GM12878 (cell line): ENCODE measurements at regions not wholly inside any gene's neighbourhood (a gene's known extent, or its start where the extent isn't known, plus 50 kb on each side); places are given as distances from the start of the nearest gene placed in this dataset.

Experiments used
- ATAC-seq: fragments of 200-7000 bp; cut with Tn5 transposase; 3 replicates; pipeline ENCODE4 v1.9.1; 2020; ENCODE audit warnings: mild to moderate bottlenecking, moderate library complexity
- BruUV-seq: library from RNA; stranded (reverse); fragments of 400-500 nt; replicated peaks from 2 replicates; lab custom pipeline; 2021; lab: Mats Ljungman, UMichigan
- CTCF ChIA-PET: fragments of 300-600 bp; sonication (Branson Sonifier 250); formaldehyde crosslinking; extraction: SDS; loops from one replicate; lab custom pipeline; 2021; ENCODE audit warnings: inconsistent platforms; lab: Yijun Ruan, JAX
- POLR2A ChIA-PET: fragments of 350-600 bp; formaldehyde crosslinking; extraction: SDS; loops from one replicate; lab custom pipeline; 2021; ENCODE audit warnings: inconsistent platforms; lab: Charles Lee
- RAD21 ChIA-PET: fragments of 300-600 bp; sonication (Branson Sonifier 250); formaldehyde crosslinking; loops from one replicate; lab custom pipeline; 2023; ENCODE audit warnings: antibody characterized with exemption; ENCODE audit not compliant: unreplicated experiment; lab: Charles Lee
- SMC1A ChIA-PET: fragments of 300-600 bp; sonication (Branson Sonifier 250); formaldehyde crosslinking; loops from one replicate; lab custom pipeline; 2023; ENCODE audit not compliant: unreplicated experiment, uncharacterized antibody; lab: Charles Lee
- DNase-seq: peaks from one replicate; pipeline ENCODE4 v3.0.0-alpha.2; 2011; ENCODE audit warnings: low read depth, low spot score
- FAIRE-seq: peaks from 3 replicates; lab custom pipeline; 2011; peaks lifted over from hg19 to GRCh38; lab: Jason Lieb, UNC
- H2AFZ ChIP-seq: 2 replicates; pipeline ENCODE4 v1.6.0; 2011; ENCODE audit warnings: low read depth, low read length, control low read depth; ENCODE audit not compliant: control insufficient read depth
- H3K27ac ChIP-seq: 2 replicates; pipeline ENCODE4 v1.5.1; 2011; ENCODE audit warnings: control low read depth; ENCODE audit not compliant: control insufficient read depth, insufficient read depth
- H3K27me3 ChIP-seq, 2 experiments: replicated peaks in 1 of 2; 2 replicates each; pipeline versions ENCODE4 v1.6.0 to v1.6.1; 2011; ENCODE audit warnings: low read length in 1 of 2; ENCODE audit not compliant: control insufficient read depth in 2 of 2, insufficient read depth in 2 of 2
- H3K36me3 ChIP-seq, 2 experiments: 2 replicates each; pipeline ENCODE4 v1.5.1; 2011; ENCODE audit warnings: low read length in 1 of 2; ENCODE audit not compliant: control insufficient read depth in 2 of 2, insufficient read depth in 2 of 2
- H3K4me1 ChIP-seq: 2 replicates; pipeline ENCODE4 v1.6.1; 2011; ENCODE audit warnings: mild to moderate bottlenecking, low read length, moderate library complexity, mixed read lengths; ENCODE audit not compliant: control insufficient read depth, insufficient read depth
- H3K4me2 ChIP-seq: 2 replicates; pipeline ENCODE4 v1.6.0; 2011; ENCODE audit warnings: control low read depth; ENCODE audit not compliant: control insufficient read depth, insufficient read depth
- H3K4me3 ChIP-seq: fragments of 200-600 bp; sonication (generic); 2 replicates; pipeline ENCODE4 v1.5.1; 2016
- H3K79me2 ChIP-seq: 2 replicates; pipeline ENCODE4 v1.6.0; 2011; ENCODE audit warnings: low read length; ENCODE audit not compliant: control insufficient read depth, insufficient read depth
- H3K9ac ChIP-seq: 2 replicates; pipeline ENCODE4 v1.8.0; 2011; ENCODE audit warnings: low read length, control low read depth, mixed read lengths; ENCODE audit not compliant: control insufficient read depth, insufficient read depth
- H3K9me3 ChIP-seq: replicated peaks from 3 replicates; pipeline ENCODE4 v1.5.1; 2011; ENCODE audit warnings: mild to moderate bottlenecking, low read length; ENCODE audit not compliant: control insufficient read depth, insufficient read depth
- H4K20me1 ChIP-seq: 2 replicates; pipeline ENCODE4 v1.6.0; 2011; ENCODE audit not compliant: control insufficient read depth, insufficient read depth
- FOS ChIP-seq: IDR thresholded peaks from 3 replicates; pipeline ENCODE4 v1.6.1; 2011; ENCODE audit warnings: borderline replicate concordance; ENCODE audit not compliant: insufficient read length; ENCODE audit errors: extremely low read depth
- IKZF2 ChIP-seq, 2 experiments: fragments of 450-650 bp; IDR thresholded peaks; 2 replicates each; pipeline ENCODE4 v1.6.1; 2017; ENCODE audit warnings: mild to moderate bottlenecking in 2 of 2, moderate library complexity in 2 of 2
- NKRF ChIP-seq: fragments of 450-650 bp; conservative IDR thresholded peaks from 2 replicates; pipeline ENCODE4 v1.6.1; 2017; ENCODE audit warnings: mild to moderate bottlenecking, moderate library complexity
- RCOR1 ChIP-seq: conservative IDR thresholded peaks from 2 replicates; pipeline ENCODE4 v1.6.1; 2012; ENCODE audit warnings: low read depth, low read length, improper control_type of control experiment
- STAT1 ChIP-seq: fragments of 450-650 bp; conservative IDR thresholded peaks from 2 replicates; pipeline ENCODE4 v1.6.1; 2014; ENCODE audit warnings: antibody characterized with exemption, mild to moderate bottlenecking
- YBX1 ChIP-seq: fragments of 450-650 bp; IDR thresholded peaks from 2 replicates; pipeline ENCODE4 v1.6.1; 2016; ENCODE audit warnings: antibody characterized with exemption
- WGBS: methylation state at CpG from one replicate; pipeline ENCODE4 v1.1.6; 2016; ENCODE audit warnings: low lambda C conversion rate; ENCODE audit not compliant: insufficient replicate concordance, insufficient coverage; ENCODE audit errors: missing lambda C conversion rate; 5-methylcytosine and 5-hydroxymethylcytosine counted together
- in situ Hi-C: fragments of 300-500 bp; cut with MboI; formaldehyde crosslinking; loops from 9 replicates; pipeline ENCODE4 v1.14.3; 2018; ENCODE audit warnings: mixed read lengths
- intact Hi-C: fragments of 100-400 bp; cut with micrococcal nuclease; formaldehyde crosslinking; loops from one replicate; pipeline ENCODE4 v1.14.2; 2022; ENCODE audit not compliant: unreplicated experiment

- SMC1A ChIA-PET = interaction anchor here (1.5 kb wide), 1 partner anchor 61 kb away, joined by 4 read pairs; no protein-coding TSS in a partner anchor
- WGBS = 0% methylated on average over 3 of the region's 3 CpGs
These were observed 75.2 kb upstream of the NPVF start for GRCh38 chr7:25303281-25304181.

GRCh38 chr7:25304691-25305090 lies 76.4 kb upstream of the NPVF start:
- ChIA-PET CTCF (no interaction called here), POLR2A (no interaction called here), RAD21 (no interaction called here), SMC1A (interaction anchor here (1.4 to 1.5 kb wide), 2 partner anchors 24 to 60 kb away, joined by 3 to 4 read pairs; no protein-coding TSS in a partner anchor)
- H3K79me2 ChIP-seq = no peaks in the 10 kb centered on the region
- intact Hi-C loops = no loop called here
- H3K4me3 ChIP-seq = no peak overlapping the region
- no peak for FAIRE-seq
- no peaks in the 10 kb centered on the region for H3K4me1 ChIP-seq
- WGBS = 10% methylated on average over 4 of the region's 4 CpGs
- no peak overlapping the region for H3K4me2 ChIP-seq
- H3K9me3 ChIP-seq = no peaks in the 10 kb centered on the region
- DNase-seq = no peak
- H3K27ac ChIP-seq = no peak overlapping the region
- H3K27me3 ChIP-seq = peaks cover 0 to 2% of the 10 kb centered on the region in 2 experiments; a peak in 2 of 4 replicates
- TF ChIP-seq YBX1 (no peak), IKZF2 (IDR thresholded peaks at IDR 0.05) (no peak), STAT1 (no peak), FOS (no peak), NKRF (no peak)
- no peak overlapping the region for H3K9ac ChIP-seq
- no peak overlapping the region for H2AFZ ChIP-seq
- no peaks in the 10 kb centered on the region for H4K20me1 ChIP-seq
- no peaks in the 10 kb centered on the region for H3K36me3 ChIP-seq
- ATAC-seq = no peak
- BruUV-seq = no TSS peak
- in situ Hi-C loops = no loop called here

More at GRCh38 chr7:25303281-25304181, 75.2 kb upstream of the NPVF start:
- ATAC-seq (no peak), FAIRE-seq (no peak), DNase-seq (no peak)
- no peak overlapping the region for H2AFZ ChIP-seq
- BruUV-seq = no TSS peak
- no peaks in the 10 kb centered on the region for H3K79me2 ChIP-seq
- ChIA-PET CTCF (interaction anchor here (0.9 kb wide), 1 partner anchor 14 kb away, joined by 3 read pairs; no protein-coding TSS in a partner anchor), POLR2A (no interaction called here), RAD21 (no interaction called here)
- no peak for TF ChIP-seq RCOR1
- no peak overlapping the region for H3K4me2 ChIP-seq
- no peaks in the 10 kb centered on the region for H4K20me1 ChIP-seq
- in situ Hi-C loops = no loop called here
- intact Hi-C loops = no loop called here
- H3K36me3 ChIP-seq = no peaks in the 10 kb centered on the region
- H3K9me3 ChIP-seq = no peaks in the 10 kb centered on the region
- peaks cover 0 to 2% of the 10 kb centered on the region in 2 experiments; a peak in 2 of 4 replicates for H3K27me3 ChIP-seq
- H3K4me1 ChIP-seq = no peaks in the 10 kb centered on the region
- H3K4me3 ChIP-seq = no peak overlapping the region
- H3K27ac ChIP-seq = no peak overlapping the region
- no peak overlapping the region for H3K9ac ChIP-seq
